GM12864 (cell line): ENCODE measurements at regions not wholly inside any gene's neighbourhood (a gene's known extent, or its start where the extent isn't known, plus 50 kb on each side); places are given as distances from the start of the nearest gene placed in this dataset.

Source experiments
- DNase-seq: peaks from one replicate; pipeline ENCODE4 v3.0.0-alpha.2; 2011; ENCODE audit warnings: low read depth
- H3K4me3 ChIP-seq: 2 replicates; pipeline ENCODE4 v1.5.1; 2011; ENCODE audit warnings: mild to moderate bottlenecking, low read depth, low read length, control low read depth
- TF ChIP-seq, protein P1 (sequence below): IDR thresholded peaks from 2 replicates; pipeline ENCODE4 v1.5.1; 2011; ENCODE audit warnings: low read depth, mild to moderate bottlenecking, moderate library complexity, low read length, control low read depth, inconsistent platforms; ENCODE audit errors: missing control alignments

DNA sequence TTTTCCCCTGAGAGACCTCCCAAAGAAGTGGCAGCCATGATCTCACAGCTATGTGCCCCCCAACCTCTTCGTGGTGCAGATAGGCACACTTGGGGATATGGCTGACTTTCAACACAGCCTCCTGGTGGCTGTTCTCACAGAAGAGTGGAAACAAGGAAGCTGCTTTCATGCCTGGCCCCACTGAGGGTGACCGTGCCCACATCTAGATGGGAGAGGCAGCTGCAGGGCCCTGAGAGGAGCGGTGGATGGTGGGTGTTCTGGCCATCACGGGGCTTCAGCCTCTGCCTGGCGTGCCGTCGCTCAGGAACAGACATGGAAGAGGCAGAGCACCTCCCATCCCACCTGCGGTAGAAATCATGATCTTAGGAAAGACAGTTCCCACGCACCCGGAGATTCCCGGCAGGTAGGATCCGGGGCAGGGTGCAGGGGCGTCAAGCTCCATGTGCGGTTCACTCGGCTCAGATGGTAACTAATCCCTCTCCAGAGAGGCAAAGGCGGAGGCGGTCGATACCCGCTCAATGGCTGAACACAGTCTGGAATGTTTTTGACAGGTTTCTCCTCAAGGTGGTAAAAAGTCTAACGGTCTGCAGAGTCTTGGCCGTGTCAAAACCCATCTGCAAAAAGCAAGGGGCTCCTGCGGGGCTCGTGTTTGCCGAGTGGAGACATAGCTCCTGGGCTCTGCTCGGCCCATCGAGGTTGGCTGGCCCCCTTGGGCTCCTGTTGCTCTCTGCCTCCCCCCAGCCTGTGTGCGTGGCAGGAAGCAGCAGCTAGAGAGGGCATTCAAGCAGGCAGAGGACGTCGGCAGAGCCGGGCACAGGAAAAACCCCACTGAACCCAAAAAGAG is 225.2 kb upstream of the RTL1 start:
- H3K4me3 ChIP-seq, result no peak overlapping the region
- no peak for DNase-seq
- TF ChIP-seq, protein P1, sequence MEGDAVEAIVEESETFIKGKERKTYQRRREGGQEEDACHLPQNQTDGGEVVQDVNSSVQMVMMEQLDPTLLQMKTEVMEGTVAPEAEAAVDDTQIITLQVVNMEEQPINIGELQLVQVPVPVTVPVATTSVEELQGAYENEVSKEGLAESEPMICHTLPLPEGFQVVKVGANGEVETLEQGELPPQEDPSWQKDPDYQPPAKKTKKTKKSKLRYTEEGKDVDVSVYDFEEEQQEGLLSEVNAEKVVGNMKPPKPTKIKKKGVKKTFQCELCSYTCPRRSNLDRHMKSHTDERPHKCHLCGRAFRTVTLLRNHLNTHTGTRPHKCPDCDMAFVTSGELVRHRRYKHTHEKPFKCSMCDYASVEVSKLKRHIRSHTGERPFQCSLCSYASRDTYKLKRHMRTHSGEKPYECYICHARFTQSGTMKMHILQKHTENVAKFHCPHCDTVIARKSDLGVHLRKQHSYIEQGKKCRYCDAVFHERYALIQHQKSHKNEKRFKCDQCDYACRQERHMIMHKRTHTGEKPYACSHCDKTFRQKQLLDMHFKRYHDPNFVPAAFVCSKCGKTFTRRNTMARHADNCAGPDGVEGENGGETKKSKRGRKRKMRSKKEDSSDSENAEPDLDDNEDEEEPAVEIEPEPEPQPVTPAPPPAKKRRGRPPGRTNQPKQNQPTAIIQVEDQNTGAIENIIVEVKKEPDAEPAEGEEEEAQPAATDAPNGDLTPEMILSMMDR, result no peak

DNA sequence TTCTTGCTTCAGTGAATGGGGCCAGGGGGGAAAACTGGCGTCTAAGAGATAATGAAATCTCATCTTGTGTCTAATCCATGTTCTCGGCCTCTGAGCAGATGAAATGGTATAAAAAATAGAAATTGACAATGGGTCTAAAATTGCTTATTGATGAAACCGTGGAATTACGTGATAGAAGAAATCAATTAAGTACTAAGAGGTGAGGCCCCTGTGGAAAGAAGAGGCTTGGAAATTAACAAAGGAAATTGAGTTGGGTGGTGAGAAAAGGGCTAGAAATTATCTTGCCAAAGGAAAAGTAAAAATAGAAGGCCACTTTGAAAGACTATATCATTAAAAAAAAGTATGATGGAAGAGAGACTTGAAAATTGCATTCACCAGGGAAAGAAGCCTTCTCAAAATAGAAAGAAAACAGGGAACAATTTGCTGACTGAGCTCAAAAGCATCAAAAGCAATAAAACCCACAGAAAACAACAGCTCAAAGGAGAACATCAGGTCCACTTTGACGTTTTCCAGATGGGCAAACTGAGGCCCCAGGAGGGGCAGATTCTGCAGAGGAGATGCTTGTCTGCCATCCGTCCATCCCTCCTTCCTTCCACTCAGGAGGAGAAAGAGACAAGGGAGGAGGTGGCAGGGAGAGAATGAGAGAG is 226.1 kb upstream of the RTL1 start:
- no peak overlapping the region for H3K4me3 ChIP-seq
- TF ChIP-seq, protein P1, result no peak
- DNase-seq, result no peak

DNA sequence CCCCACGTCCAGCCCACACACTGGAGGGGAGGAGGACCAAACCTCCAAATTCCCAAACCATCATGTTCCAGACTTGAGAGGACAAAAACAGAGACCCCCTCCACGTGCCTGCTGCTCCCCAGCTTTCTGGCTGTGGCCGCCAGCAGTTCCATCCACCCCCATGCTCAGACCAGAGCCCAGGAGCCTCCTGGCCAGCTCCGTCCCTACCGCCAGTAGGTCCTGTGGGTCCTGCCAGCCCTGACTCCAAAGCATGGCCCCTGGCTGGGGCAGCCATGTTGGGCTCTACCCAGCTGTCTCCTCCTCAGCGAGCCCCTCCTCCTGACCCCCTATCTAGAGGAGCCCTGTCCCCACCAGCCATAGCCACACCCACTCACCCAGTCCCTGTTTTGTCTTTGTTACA is 227.3 kb upstream of the RTL1 start:
- H3K4me3 ChIP-seq, result no peak overlapping the region
- no peak for DNase-seq
- TF ChIP-seq, protein P1, result no peak

DNA sequence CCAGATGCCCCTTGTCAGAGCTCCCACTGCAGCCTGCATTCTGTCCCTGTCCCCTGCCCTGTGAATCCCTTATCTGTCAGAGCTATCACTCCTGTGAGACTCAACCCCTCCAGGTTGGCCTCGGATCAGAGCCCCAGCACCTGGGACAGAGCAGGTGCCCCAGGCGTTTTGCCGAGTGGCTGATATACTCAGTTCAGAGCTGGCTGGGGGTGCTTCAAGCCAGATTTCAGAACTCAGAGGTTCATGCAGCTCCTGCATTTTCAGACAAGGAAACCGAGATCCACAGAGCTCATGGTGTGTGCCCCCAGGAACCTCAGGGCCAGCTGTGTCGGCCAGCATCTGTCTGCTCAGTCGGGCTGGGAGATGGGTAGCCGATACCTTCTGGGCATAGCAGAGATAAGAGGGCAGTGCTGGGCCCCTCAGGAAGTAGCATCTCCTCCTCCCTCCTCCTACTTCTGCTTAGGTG is 228.0 kb upstream of the RTL1 start:
- no peak for DNase-seq
- TF ChIP-seq, protein P1, result no peak
- no peak overlapping the region for H3K4me3 ChIP-seq

DNA sequence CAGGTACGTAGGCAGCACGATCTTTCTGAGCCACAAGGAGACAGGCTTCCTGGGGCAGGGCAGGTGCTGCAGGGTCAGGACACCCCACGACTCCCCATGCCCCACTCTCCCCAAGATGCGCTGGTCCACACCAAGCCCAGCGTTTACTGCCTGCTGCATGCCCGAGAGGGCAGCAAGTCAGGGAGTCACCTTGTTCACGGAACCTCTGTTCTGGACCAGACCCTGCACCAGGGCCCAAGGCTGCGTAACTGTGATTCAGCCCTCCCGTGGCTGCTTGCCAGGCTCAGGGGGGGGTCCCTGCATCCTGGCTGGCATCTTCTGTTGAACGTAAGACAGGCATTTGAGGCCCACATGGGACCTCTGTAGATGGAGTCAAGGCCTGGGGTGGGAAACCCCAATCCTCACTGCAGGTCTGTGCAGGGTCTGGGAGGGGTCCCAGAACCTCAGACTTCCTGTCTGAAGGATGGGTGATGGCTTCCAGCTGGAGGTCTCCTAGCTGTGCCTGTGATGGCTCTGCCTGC is 228.6 kb upstream of the RTL1 start:
- no peak overlapping the region for H3K4me3 ChIP-seq

DNA sequence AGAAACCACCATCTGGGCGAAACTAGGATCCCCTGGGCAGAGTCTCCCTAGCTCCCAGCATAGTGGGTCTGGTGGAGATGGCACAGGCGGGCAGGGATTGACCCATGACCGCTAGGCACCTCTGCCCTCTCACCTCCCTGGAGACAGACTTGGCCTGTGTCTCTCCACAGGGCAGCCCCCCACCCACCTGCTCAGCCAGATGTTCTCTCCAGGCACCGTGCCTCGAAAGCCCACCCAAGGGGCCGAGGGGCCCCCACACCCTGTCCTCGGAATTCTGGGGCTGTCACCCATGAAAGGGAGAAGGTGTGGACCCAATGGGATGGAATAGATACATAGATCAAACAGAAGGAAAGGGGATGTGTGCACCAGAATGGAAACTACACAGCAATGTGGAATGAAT is 229.1 kb upstream of the RTL1 start:
- H3K4me3 ChIP-seq, result no peak overlapping the region
- no peak for DNase-seq
- TF ChIP-seq, protein P1, result no peak

More for the DNA sequence above, 228.6 kb upstream of the RTL1 start:
- TF ChIP-seq, protein P1, result no peak
- no peak for DNase-seq
